ENCODE measurements at regions not wholly inside any gene's neighbourhood (a gene's known extent, or its start where the extent isn't known, plus 50 kb on each side); places are given as distances from the start of the nearest gene placed in this dataset.
"Not testable (repeated sequence)": the region's sequence is repeated elsewhere in the genome, so short reads cannot be mapped to it uniquely, and the experiment has no call there.

DNA sequence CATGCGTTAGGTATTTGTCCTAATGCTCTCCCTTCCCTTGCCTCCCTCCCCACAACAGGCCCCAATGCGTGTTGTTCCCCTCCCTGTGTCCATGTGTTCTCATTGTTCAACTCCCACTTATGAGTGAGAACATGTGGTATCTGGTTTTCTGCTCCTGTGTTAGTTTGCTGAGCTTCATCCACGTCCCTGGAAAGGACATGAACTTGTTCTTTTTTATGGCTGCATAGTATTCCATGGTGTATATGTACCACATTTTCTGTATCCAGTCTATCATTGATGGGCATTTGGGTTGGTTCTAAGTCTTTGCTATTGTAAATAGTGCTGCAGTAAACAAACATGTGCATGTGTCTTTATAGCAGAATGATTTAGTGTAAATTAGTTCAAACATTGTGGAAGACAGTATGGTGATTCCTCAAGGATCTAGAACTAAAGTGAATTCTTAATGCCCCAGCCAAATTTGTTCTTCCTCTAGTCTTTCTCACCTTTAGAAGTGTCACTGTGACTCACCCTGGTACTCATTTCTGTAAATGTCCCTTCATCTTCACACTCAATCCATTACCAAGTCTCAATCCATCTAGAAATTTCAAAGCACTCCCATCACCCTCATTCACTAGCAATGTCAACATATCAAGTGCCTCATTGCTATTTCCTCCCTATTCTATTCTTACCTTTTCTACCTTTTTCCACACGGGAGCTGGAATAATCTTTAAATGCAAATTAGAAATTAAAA is 123.9 kb downstream of the MREG start:
- H3K27ac ChIP-seq; H3K4me1 ChIP-seq (ENCODE audit: insufficient read depth); H3K27me3 ChIP-seq; H3K9me3 ChIP-seq; intact Hi-C loops (cut with DNase I); H3K4me3 ChIP-seq; H3K36me3 ChIP-seq; DNase-seq: not testable (repeated sequence)
- 82 to 93% (median 85%) methylated on average over 4 of the region's 4 CpGs for WGBS, 3 donors

DNA sequence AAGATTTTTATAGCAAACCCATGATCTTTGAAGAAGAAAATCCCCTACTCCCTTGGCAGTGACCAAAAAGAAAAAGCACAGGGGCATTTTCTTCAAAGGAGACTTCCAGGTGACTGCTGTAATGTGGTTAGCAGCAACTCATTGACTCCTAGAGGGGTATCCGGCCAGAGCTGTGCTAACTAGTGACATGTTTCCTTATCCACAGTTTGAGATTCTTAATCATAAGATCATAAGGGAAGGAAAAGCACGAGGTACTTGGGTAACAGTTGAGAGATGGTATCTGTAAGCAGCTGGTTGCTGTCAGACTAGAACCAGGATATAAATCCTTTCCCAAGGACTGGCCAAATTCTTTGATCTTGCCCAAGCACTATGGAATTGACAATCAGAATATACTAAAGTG is 124.7 kb downstream of the MREG start:
- no peak overlapping the region for H3K27ac ChIP-seq
- no peaks in the 10 kb centered on the region for H3K27me3 ChIP-seq
- TF ChIP-seq EP300 (IDR thresholded peaks at IDR 0.05) (no peak), POLR2A (IDR thresholded peaks at IDR 0.05) (no peak)
- TF ChIP-seq, protein P1, sequence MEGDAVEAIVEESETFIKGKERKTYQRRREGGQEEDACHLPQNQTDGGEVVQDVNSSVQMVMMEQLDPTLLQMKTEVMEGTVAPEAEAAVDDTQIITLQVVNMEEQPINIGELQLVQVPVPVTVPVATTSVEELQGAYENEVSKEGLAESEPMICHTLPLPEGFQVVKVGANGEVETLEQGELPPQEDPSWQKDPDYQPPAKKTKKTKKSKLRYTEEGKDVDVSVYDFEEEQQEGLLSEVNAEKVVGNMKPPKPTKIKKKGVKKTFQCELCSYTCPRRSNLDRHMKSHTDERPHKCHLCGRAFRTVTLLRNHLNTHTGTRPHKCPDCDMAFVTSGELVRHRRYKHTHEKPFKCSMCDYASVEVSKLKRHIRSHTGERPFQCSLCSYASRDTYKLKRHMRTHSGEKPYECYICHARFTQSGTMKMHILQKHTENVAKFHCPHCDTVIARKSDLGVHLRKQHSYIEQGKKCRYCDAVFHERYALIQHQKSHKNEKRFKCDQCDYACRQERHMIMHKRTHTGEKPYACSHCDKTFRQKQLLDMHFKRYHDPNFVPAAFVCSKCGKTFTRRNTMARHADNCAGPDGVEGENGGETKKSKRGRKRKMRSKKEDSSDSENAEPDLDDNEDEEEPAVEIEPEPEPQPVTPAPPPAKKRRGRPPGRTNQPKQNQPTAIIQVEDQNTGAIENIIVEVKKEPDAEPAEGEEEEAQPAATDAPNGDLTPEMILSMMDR (IDR thresholded peaks at IDR 0.05), result no peak

DNA sequence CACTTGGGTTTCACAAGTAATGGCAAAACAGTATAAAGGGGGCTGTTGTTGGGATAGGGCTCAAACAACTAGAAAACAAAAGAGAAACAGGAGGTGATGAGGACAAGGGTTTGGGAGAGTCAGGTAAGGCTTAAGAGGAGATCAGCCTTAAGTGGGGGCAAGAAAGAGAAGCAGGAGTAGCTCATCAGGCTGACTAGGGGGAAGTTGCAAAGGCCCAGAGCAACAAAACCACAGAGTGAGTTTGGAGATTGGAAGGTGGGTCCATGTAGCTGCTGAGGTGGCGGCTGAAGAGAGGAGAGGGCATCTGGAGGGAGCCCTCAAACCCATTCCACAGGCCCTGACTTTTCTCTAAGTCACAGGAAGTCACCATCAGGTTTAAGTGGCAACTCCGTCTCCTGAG is 126.0 kb downstream of the MREG start:
- TF ChIP-seq POLR2A (IDR thresholded peaks at IDR 0.05), result no peak
- no peak for TF ChIP-seq EP300 (IDR thresholded peaks at IDR 0.05)
- TF ChIP-seq, protein P1 (IDR thresholded peaks at IDR 0.05), result no peak
- Histone ChIP-seq H3K36me3 (no peaks in the 10 kb centered on the region), H3K4me3 (no peak overlapping the region), H3K27me3 (no peaks in the 10 kb centered on the region), H3K4me1 (ENCODE audit: insufficient read depth) (no peaks in the 10 kb centered on the region), H3K9me3 (no peaks in the 10 kb centered on the region), H3K27ac (no peak overlapping the region)
- WGBS, 3 donors, result 47 to 98% (median 66%) methylated on average over 2 of the region's 2 CpGs
- DNase-seq, result no peak
- intact Hi-C loops (cut with DNase I), result no loop called here

More for the DNA sequence above, 124.7 kb downstream of the MREG start:
- Histone ChIP-seq H3K36me3 (no peaks in the 10 kb centered on the region), H3K4me3 (no peak overlapping the region), H3K4me1 (ENCODE audit: insufficient read depth) (no peaks in the 10 kb centered on the region), H3K9me3 (no peaks in the 10 kb centered on the region)
- WGBS, 3 donors, result 33 to 48% (median 48%) methylated on average over 2 of the region's 2 CpGs
- intact Hi-C loops (cut with DNase I), result no loop called here
- no peak for DNase-seq

DNA sequence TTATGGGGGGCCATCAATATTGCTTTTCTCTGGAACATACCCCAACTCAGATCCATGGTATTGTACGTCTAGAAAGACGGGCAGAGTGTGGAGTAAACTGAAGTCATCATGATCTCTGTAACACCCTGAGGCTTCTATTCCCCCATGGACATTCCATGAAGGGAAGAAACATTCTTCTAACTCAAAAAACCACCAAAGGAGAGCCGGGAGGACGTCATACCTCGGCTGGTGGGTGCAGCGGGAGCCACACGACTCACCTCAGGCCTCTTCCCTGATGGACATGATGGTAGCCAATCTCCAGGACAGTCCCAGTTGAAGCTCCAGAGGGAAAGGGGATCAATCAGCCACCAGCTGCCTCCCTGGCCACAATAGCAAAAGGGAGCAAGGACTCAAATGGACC is 127.3 kb downstream of the MREG start:
- Histone ChIP-seq H3K4me3 (no peak overlapping the region), H3K27me3 (no peaks in the 10 kb centered on the region), H3K36me3 (no peaks in the 10 kb centered on the region), H3K27ac (no peak overlapping the region), H3K9me3 (no peaks in the 10 kb centered on the region), H3K4me1 (ENCODE audit: insufficient read depth) (no peaks in the 10 kb centered on the region)
- TF ChIP-seq, protein P1 (IDR thresholded peaks at IDR 0.05), result no peak
- TF ChIP-seq POLR2A (IDR thresholded peaks at IDR 0.05) (no peak), EP300 (IDR thresholded peaks at IDR 0.05) (no peak)
- intact Hi-C loops (cut with DNase I), result no loop called here
- 90 to 97% (median 96%) methylated on average over 7 of the region's 7 CpGs for WGBS, 3 donors
- DNase-seq, result no peak

DNA sequence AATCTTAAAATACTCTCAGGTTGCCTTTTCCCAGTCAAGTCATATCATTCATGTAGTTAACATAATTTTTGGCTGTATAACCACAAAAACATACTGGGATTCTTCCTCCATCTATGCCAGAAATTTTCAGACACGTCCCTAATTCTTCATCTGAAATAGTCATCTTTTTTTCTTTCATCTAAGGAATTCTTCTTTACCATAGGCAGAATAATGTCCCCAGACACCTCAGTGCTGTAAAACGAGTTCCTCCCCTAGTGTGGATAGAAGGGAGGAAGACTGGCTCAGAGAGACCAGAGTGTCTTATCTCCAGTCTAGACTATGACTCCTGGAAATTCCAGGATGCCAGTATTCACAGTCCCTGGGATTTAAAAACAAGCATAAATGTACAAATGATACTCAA is 127.8 kb downstream of the MREG start:
- intact Hi-C loops (cut with DNase I), result no loop called here
- H3K4me1 ChIP-seq (ENCODE audit: insufficient read depth), result no peaks in the 10 kb centered on the region
- no peak for DNase-seq
- H3K36me3 ChIP-seq, result no peaks in the 10 kb centered on the region
- no peak overlapping the region for H3K27ac ChIP-seq
- H3K9me3 ChIP-seq, result no peaks in the 10 kb centered on the region
- TF ChIP-seq, protein P1 (IDR thresholded peaks at IDR 0.05), result no peak
- TF ChIP-seq POLR2A (IDR thresholded peaks at IDR 0.05), result no peak
- H3K27me3 ChIP-seq, result no peaks in the 10 kb centered on the region
- 54 to 73% (median 58%) methylated on average over 2 of the region's 2 CpGs for WGBS, 3 donors
- H3K4me3 ChIP-seq, result no peak overlapping the region

Measured in ovary (tissue), 7 donors.